Neural cell (in vitro differentiated cells): ENCODE measurements at regions not wholly inside any gene's neighbourhood (a gene's known extent, or its start where the extent isn't known, plus 50 kb on each side); places are given as distances from the start of the nearest gene placed in this dataset.

ENCODE experiments used
- H2AFZ ChIP-seq: fragments of 200-600, 300-800 bp; sonication (generic), shearing (Covaris generic); 2 replicates; pipeline ENCODE4 v1.6.0; 2014; ENCODE audit warnings: low read depth, mild to moderate bottlenecking, antibody characterized with exemption, low read length, moderate library complexity
- H3F3A ChIP-seq: fragments of 200-600 bp; shearing (Covaris generic); 2 replicates; pipeline ENCODE4 v1.6.1; 2016; ENCODE audit warnings: mild to moderate bottlenecking, moderate library complexity, mixed read lengths, antibody characterized with exemption, low read length; ENCODE audit not compliant: insufficient read depth, poor library complexity, severe bottlenecking
- H3K27ac ChIP-seq: fragments of 200-600, 300-800 bp; sonication (generic), shearing (Covaris generic); 2 replicates; pipeline ENCODE4 v1.5.1; 2014; ENCODE audit warnings: mild to moderate bottlenecking, low read length, moderate library complexity
- H3K27me3 ChIP-seq: fragments of 300-800, 200-600 bp; sonication (generic), shearing (Covaris generic); 2 replicates; pipeline ENCODE4 v1.6.0; 2014; ENCODE audit warnings: mild to moderate bottlenecking, low read depth, low read length, moderate library complexity; ENCODE audit not compliant: insufficient read depth
- H3K36me3 ChIP-seq: fragments of 300-800, 200-600 bp; sonication (generic), shearing (Covaris generic); 2 replicates; pipeline ENCODE4 v1.5.1; 2014; ENCODE audit warnings: mild to moderate bottlenecking, antibody characterized with exemption, low read length, moderate library complexity; ENCODE audit not compliant: insufficient read depth
- H3K4me2 ChIP-seq: fragments of 300-800, 200-600 bp; sonication (generic), shearing (Covaris generic); 2 replicates; pipeline ENCODE4 v1.6.0; 2014; ENCODE audit warnings: mild to moderate bottlenecking, low read length
- H3K4me3 ChIP-seq: fragments of 300-800, 200-600 bp; sonication (generic), shearing (Covaris generic); 2 replicates; pipeline ENCODE4 v1.5.1; 2014; ENCODE audit warnings: mild to moderate bottlenecking, low read length, moderate library complexity
- H3K79me2 ChIP-seq: fragments of 200-600 bp; shearing (Covaris generic); replicated peaks from 2 replicates; pipeline ENCODE4 v1.6.0; 2014; ENCODE audit warnings: mild to moderate bottlenecking, low read length, moderate library complexity; ENCODE audit not compliant: insufficient read depth
- H3K9ac ChIP-seq: fragments of 300-800, 200-600 bp; sonication (generic), shearing (Covaris generic); 2 replicates; pipeline ENCODE4 v1.6.1; 2016; ENCODE audit warnings: mild to moderate bottlenecking, low read length, mixed read lengths
- H3K9me2 ChIP-seq: fragments of 200-600 bp; shearing (Covaris generic); 2 replicates; pipeline ENCODE4 v1.6.1; 2016; ENCODE audit warnings: mild to moderate bottlenecking, low read length, mixed read lengths; ENCODE audit not compliant: insufficient read depth
- H3K9me3 ChIP-seq: fragments of 200-600, 300-800 bp; sonication (generic), shearing (Covaris generic); 2 replicates; pipeline ENCODE4 v1.6.1; 2016; ENCODE audit warnings: mild to moderate bottlenecking, mixed run types, low read length, moderate library complexity, mixed read lengths
- H4K20me1 ChIP-seq: fragments of 200-600 bp; shearing (Covaris generic); 2 replicates; pipeline ENCODE4 v1.6.1; 2016; ENCODE audit warnings: mild to moderate bottlenecking, mixed run types; ENCODE audit not compliant: insufficient read depth
- CTCF ChIP-seq: fragments of 450-650 bp; IDR thresholded peaks from 2 replicates; pipeline ENCODE4 v1.5.1; 2014; ENCODE audit warnings: antibody characterized with exemption, mild to moderate bottlenecking, moderate library complexity; ENCODE audit not compliant: poor library complexity, severe bottlenecking
- EP300 ChIP-seq: fragments of 450-650 bp; conservative IDR thresholded peaks from 2 replicates; pipeline ENCODE4 v1.6.1; 2014; ENCODE audit warnings: antibody characterized with exemption, mild to moderate bottlenecking, moderate library complexity; ENCODE audit not compliant: poor library complexity, severe bottlenecking
- EZH2 ChIP-seq: fragments of 200-600, 300-800 bp; shearing (Covaris generic), sonication (generic); IDR thresholded peaks from 2 replicates; pipeline ENCODE4 v1.6.1; 2014; ENCODE audit warnings: antibody characterized with exemption, low read length, borderline replicate concordance, mild to moderate bottlenecking; ENCODE audit not compliant: insufficient read depth, poor library complexity, severe bottlenecking
- MXI1 ChIP-seq: fragments of 450-650 bp; conservative IDR thresholded peaks from 2 replicates; pipeline ENCODE4 v1.6.1; 2014; ENCODE audit warnings: antibody characterized with exemption, mild to moderate bottlenecking; ENCODE audit not compliant: poor library complexity, severe bottlenecking
- POLR2AphosphoS5 ChIP-seq: IDR thresholded peaks from 2 replicates; pipeline ENCODE4 v1.6.1; 2012
- RAD21 ChIP-seq: fragments of 450-650 bp; conservative IDR thresholded peaks from 2 replicates; pipeline ENCODE4 v1.6.1; 2014; ENCODE audit warnings: antibody characterized with exemption, mild to moderate bottlenecking, moderate library complexity
- REST ChIP-seq: IDR thresholded peaks from 2 replicates; pipeline ENCODE4 v1.6.1; 2012; ENCODE audit warnings: borderline replicate concordance
- SMC3 ChIP-seq: fragments of 450-650 bp; conservative IDR thresholded peaks from 2 replicates; pipeline ENCODE4 v1.6.1; 2014; ENCODE audit warnings: antibody characterized with exemption, mild to moderate bottlenecking, moderate library complexity; ENCODE audit not compliant: poor library complexity
- TAF1 ChIP-seq: IDR thresholded peaks from 2 replicates; pipeline ENCODE4 v1.6.1; 2012; ENCODE audit warnings: low read depth

GRCh38 chr14:43778937-43779639 is 728.0 kb downstream of the FSCB start:
- Histone ChIP-seq H4K20me1 (no peaks in the 10 kb centered on the region), H3K9ac (no peak overlapping the region), H3K4me2 (no peak overlapping the region), H2AFZ (no peak overlapping the region), H3K27ac (no peak overlapping the region), H3K36me3 (no peaks in the 10 kb centered on the region), H3K9me3 (no peaks in the 10 kb centered on the region), H3K27me3 (no peaks in the 10 kb centered on the region), H3K9me2 (no peaks in the 10 kb centered on the region), H3F3A (no peaks in the 10 kb centered on the region), H3K79me2 (no peaks in the 10 kb centered on the region), H3K4me3 (no peak overlapping the region)
- TF ChIP-seq POLR2AphosphoS5 (no peak), EP300 (no peak), MXI1 (no peak), EZH2 (no peak), CTCF (no peak), REST (no peak), RAD21 (no peak), TAF1 (no peak), SMC3 (no peak)

GRCh38 chr14:43778570-43778936 is 728.5 kb downstream of the FSCB start:
- TF ChIP-seq SMC3 (no peak), TAF1 (no peak), RAD21 (no peak), REST (no peak), CTCF (no peak), MXI1 (no peak), EP300 (no peak), POLR2AphosphoS5 (no peak), EZH2 (no peak)
- no peak overlapping the region for H3K4me3 ChIP-seq
- no peaks in the 10 kb centered on the region for H3K9me2 ChIP-seq
- H4K20me1 ChIP-seq = no peaks in the 10 kb centered on the region
- H3K9me3 ChIP-seq = no peaks in the 10 kb centered on the region
- no peaks in the 10 kb centered on the region for H3K79me2 ChIP-seq
- no peak overlapping the region for H2AFZ ChIP-seq
- no peaks in the 10 kb centered on the region for H3F3A ChIP-seq
- no peaks in the 10 kb centered on the region for H3K36me3 ChIP-seq
- no peaks in the 10 kb centered on the region for H3K27me3 ChIP-seq
- no peak overlapping the region for H3K27ac ChIP-seq
- no peak overlapping the region for H3K4me2 ChIP-seq
- no peak overlapping the region for H3K9ac ChIP-seq
